HCT116 (cell line): ENCODE measurements at regions not wholly inside any gene's neighbourhood (a gene's known extent, or its start where the extent isn't known, plus 50 kb on each side); places are given as distances from the start of the nearest gene placed in this dataset.

Experiments used
- ATAC-seq: fragments of 200-7000 bp; cut with Tn5 transposase; 2 replicates; pipeline ENCODE4 v1.9.1; 2020; ENCODE audit warnings: mild to moderate bottlenecking, moderate library complexity
- BruUV-seq: library from RNA; stranded (reverse); fragments of 400-500 nt; replicated peaks from 2 replicates; lab custom pipeline; 2021; lab: Mats Ljungman, UMichigan
- CTCF ChIA-PET: fragments of 300-600 bp; sonication (Branson Sonifier 250); formaldehyde crosslinking; loops from one replicate; lab custom pipeline; 2021; ENCODE audit warnings: antibody characterized with exemption; lab: Charles Lee
- POLR2A ChIA-PET: fragments of 300-600, 350-600 bp; sonication (Branson Sonifier 250); formaldehyde crosslinking; loops from one replicate; lab custom pipeline; 2021; ENCODE audit warnings: antibody characterized with exemption; lab: Charles Lee
- RAD21 ChIA-PET, 2 experiments: fragments of 300-600 bp; sonication (Branson Sonifier 250); formaldehyde crosslinking; loops; one replicate each; lab custom pipeline; 2023; ENCODE audit warnings: low total read pairs in 2 of 2; ENCODE audit not compliant: uncharacterized antibody in 2 of 2, unreplicated experiment in 2 of 2, low non-redundant PET in 1 of 2; lab: Charles Lee
- DNase-seq: peaks from one replicate; pipeline ENCODE4 v3.0.0-alpha.2; 2010; ENCODE audit warnings: low read depth, low spot score
- H2AFZ ChIP-seq: fragments of 200-600 bp; shearing (Covaris generic), sonication (generic); 2 replicates; pipeline ENCODE4 v1.6.1; 2017; ENCODE audit warnings: low read depth, mixed run types, mixed read lengths, antibody characterized with exemption, low read length; ENCODE audit not compliant: poor library complexity, severe bottlenecking
- H3K27ac ChIP-seq: 2 replicates; pipeline ENCODE4 v1.5.1; 2012; ENCODE audit warnings: low read depth, low read length
- H3K27me3 ChIP-seq: fragments of 200-600 bp; sonication (generic); 2 replicates; pipeline ENCODE4 v1.6.1; 2016; ENCODE audit warnings: mixed run types, low read length, mixed read lengths; ENCODE audit not compliant: insufficient read depth
- H3K36me3 ChIP-seq, 2 experiments: fragments of 200-500 bp in 1 of 2; fragments of 200-600 bp in 1 of 2; sonication (Bioruptor generic) in 1 of 2; sonication (generic) in 1 of 2; 2 replicates each; pipeline versions ENCODE4 v1.5.1 to v1.6.1; 2014 to 2016; ENCODE audit warnings: low read length in 2 of 2, inconsistent platforms in 1 of 2, mixed read lengths in 1 of 2, mixed run types in 1 of 2; ENCODE audit not compliant: insufficient read depth in 2 of 2, control insufficient read depth in 1 of 2
- H3K4me1 ChIP-seq, 2 experiments: fragments of 200-600 bp in 1 of 2; sonication (generic) in 1 of 2; 2 replicates each; pipeline versions ENCODE4 v1.5.1 to v1.6.1; 2012 to 2017; ENCODE audit warnings: low read length in 2 of 2, inconsistent platforms in 1 of 2, mild to moderate bottlenecking in 1 of 2, mixed read lengths in 1 of 2, mixed run types in 1 of 2, moderate library complexity in 1 of 2; ENCODE audit not compliant: insufficient read depth in 2 of 2, control insufficient read depth in 1 of 2
- H3K4me2 ChIP-seq: fragments of 200-600 bp; sonication (generic); 2 replicates; pipeline ENCODE4 v1.6.1; 2017; ENCODE audit warnings: mixed run types, low read length, mixed read lengths
- H3K4me3 ChIP-seq, 2 experiments: fragments of 200-600 bp in 1 of 2; sonication (generic) in 1 of 2; replicated peaks in 1 of 2; 2 replicates each; pipeline ENCODE4 v1.5.1; 2011 to 2016; ENCODE audit warnings: low read length in 2 of 2, control low read depth in 1 of 2, low read depth in 1 of 2, mild to moderate bottlenecking in 1 of 2, mixed read lengths in 1 of 2, mixed run types in 1 of 2
- H3K79me2 ChIP-seq: fragments of 200-600 bp; sonication (generic); 2 replicates; pipeline ENCODE4 v1.6.1; 2017; ENCODE audit warnings: mild to moderate bottlenecking, mixed run types, low read length, moderate library complexity, mixed read lengths; ENCODE audit not compliant: insufficient read depth
- H3K9ac ChIP-seq: fragments of 200-600 bp; sonication (generic); 2 replicates; pipeline ENCODE4 v1.6.1; 2016; ENCODE audit warnings: low read length, mixed read lengths
- H3K9me2 ChIP-seq: fragments of 200-600 bp; sonication (generic), shearing (Covaris generic); 2 replicates; pipeline ENCODE4 v1.6.1; 2017; ENCODE audit warnings: mixed run types, mild to moderate bottlenecking, moderate library complexity; ENCODE audit not compliant: insufficient read depth
- H3K9me3 ChIP-seq, 2 experiments: fragments of 200-500 bp in 1 of 2; fragments of 200-600 bp in 1 of 2; sonication (Bioruptor generic) in 1 of 2; sonication (generic) in 1 of 2; 2 replicates each; pipeline ENCODE4 v1.6.1; 2014 to 2017; ENCODE audit warnings: low read length in 2 of 2, mixed read lengths in 2 of 2, inconsistent platforms in 1 of 2, low read depth in 1 of 2, mild to moderate bottlenecking in 1 of 2, mixed run types in 1 of 2, moderate library complexity in 1 of 2; ENCODE audit not compliant: control insufficient read depth in 1 of 2, insufficient read depth in 1 of 2
- H4K20me1 ChIP-seq: fragments of 200-600 bp; sonication (generic), shearing (Covaris generic); 2 replicates; pipeline ENCODE4 v1.6.1; 2017; ENCODE audit warnings: mixed run types, mild to moderate bottlenecking, moderate library complexity; ENCODE audit not compliant: insufficient read depth
- EGR1 ChIP-seq: IDR thresholded peaks from 2 replicates; pipeline ENCODE4 v1.6.1; 2012; ENCODE audit warnings: low read depth
- ELF1 ChIP-seq: IDR thresholded peaks from 2 replicates; pipeline ENCODE4 v1.6.1; 2012; ENCODE audit warnings: low read depth, borderline replicate concordance
- FOSL1 ChIP-seq: IDR thresholded peaks from 2 replicates; pipeline ENCODE4 v1.6.1; 2012; ENCODE audit warnings: low read depth
- JUND ChIP-seq: IDR thresholded peaks from 2 replicates; pipeline ENCODE4 v1.6.1; 2012
- POLR2A ChIP-seq: IDR thresholded peaks from 2 replicates; pipeline ENCODE4 v1.7.0; 2011; ENCODE audit warnings: borderline replicate concordance; ENCODE audit not compliant: insufficient read depth, insufficient read length; ENCODE audit errors: extremely low read depth
- POLR2AphosphoS5 ChIP-seq: IDR thresholded peaks from 2 replicates; pipeline ENCODE4 v1.6.1; 2011; ENCODE audit warnings: mild to moderate bottlenecking, low read depth, low read length, moderate library complexity
- RAD21 ChIP-seq: IDR thresholded peaks from 2 replicates; pipeline ENCODE4 v1.6.1; 2012; ENCODE audit warnings: low read depth, mild to moderate bottlenecking
- REST ChIP-seq: IDR thresholded peaks from 2 replicates; pipeline ENCODE4 v1.6.1; 2012; ENCODE audit warnings: low read depth
- SIN3A ChIP-seq: IDR thresholded peaks from 2 replicates; pipeline ENCODE4 v1.6.1; 2012; ENCODE audit warnings: low read depth
- SP1 ChIP-seq: IDR thresholded peaks from 2 replicates; pipeline ENCODE4 v1.6.1; 2012; ENCODE audit warnings: low read depth
- TCF7L2 ChIP-seq: IDR thresholded peaks from 2 replicates; pipeline ENCODE4 v1.7.0; 2011; ENCODE audit warnings: borderline replicate concordance, inconsistent platforms; ENCODE audit not compliant: insufficient read depth, insufficient read length; ENCODE audit errors: extremely low read depth
- YY1 ChIP-seq: IDR thresholded peaks from 2 replicates; pipeline ENCODE4 v1.6.1; 2011; ENCODE audit warnings: low read length, low read depth, moderate library complexity, mild to moderate bottlenecking; ENCODE audit not compliant: insufficient replicate concordance; ENCODE audit errors: extremely low read depth
- ZBTB33 ChIP-seq: IDR thresholded peaks from 2 replicates; pipeline ENCODE4 v1.6.1; 2011; ENCODE audit warnings: mild to moderate bottlenecking, low read length, moderate library complexity; ENCODE audit not compliant: insufficient replicate concordance; ENCODE audit errors: extremely low read depth
- intact Hi-C: fragments of 100-400 bp; cut with micrococcal nuclease; formaldehyde crosslinking; loops from 2 replicates; pipeline ENCODE4 v1.10.0; 2022
- TF ChIP-seq, protein P1 (sequence below): IDR thresholded peaks from 2 replicates; pipeline ENCODE4 v1.6.1; 2012

DNA sequence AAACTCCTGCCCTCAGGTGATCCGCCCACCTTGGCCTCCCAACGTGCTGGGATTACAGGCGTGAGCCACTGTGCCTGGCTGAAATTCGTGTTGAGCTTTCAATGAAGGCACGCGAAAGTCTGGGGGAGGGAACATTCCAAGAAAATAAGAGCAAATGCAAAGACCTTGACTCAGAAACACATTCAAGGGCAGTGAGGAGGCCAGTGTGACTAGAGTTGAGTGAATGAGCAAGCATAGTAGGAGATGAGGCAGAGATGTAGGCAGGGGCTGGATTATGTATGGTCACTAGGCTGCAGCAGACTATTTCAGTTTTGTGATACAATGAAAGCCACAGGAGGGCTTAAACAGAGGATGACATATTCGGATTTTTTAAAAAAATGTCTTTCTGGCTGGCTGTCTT lies 67.0 kb downstream of the SCN11A start:
- no peaks in the 10 kb centered on the region for H4K20me1 ChIP-seq
- H3K4me3 ChIP-seq = no peak overlapping the region
- RAD21 ChIA-PET = no interaction called here
- no peak overlapping the region for H3K4me2 ChIP-seq
- ATAC-seq (no peak), DNase-seq (no peak)
- H3K36me3 ChIP-seq = no peaks in the 10 kb centered on the region
- TF ChIP-seq FOSL1 = no peak
- no peak for TF ChIP-seq POLR2AphosphoS5
- TF ChIP-seq ZBTB33 = no peak
- TF ChIP-seq, protein P1, sequence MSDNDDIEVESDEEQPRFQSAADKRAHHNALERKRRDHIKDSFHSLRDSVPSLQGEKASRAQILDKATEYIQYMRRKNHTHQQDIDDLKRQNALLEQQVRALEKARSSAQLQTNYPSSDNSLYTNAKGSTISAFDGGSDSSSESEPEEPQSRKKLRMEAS = no peak
- no peak for TF ChIP-seq TCF7L2
- TF ChIP-seq REST = no peak
- no peak for TF ChIP-seq EGR1
- no peak for TF ChIP-seq ELF1
- TF ChIP-seq SP1 = no peak
- no peak for TF ChIP-seq SIN3A
- TF ChIP-seq RAD21 = no peak
- no peak for TF ChIP-seq YY1
- TF ChIP-seq POLR2A = no peak
- TF ChIP-seq JUND = no peak
- no peaks in the 10 kb centered on the region for H3K9me2 ChIP-seq
- intact Hi-C loops = no loop called here
- CTCF ChIA-PET = interaction anchor here (1.0 to 1.6 kb wide), 2 partner anchors 15 to 338 kb away, joined by 3 to 8 read pairs; no protein-coding TSS in a partner anchor
- H3K9me3 ChIP-seq = no peaks in the 10 kb centered on the region
- no peak overlapping the region for H3K9ac ChIP-seq
- POLR2A ChIA-PET = no interaction called here
- H3K79me2 ChIP-seq = no peaks in the 10 kb centered on the region
- no peak overlapping the region for H3K27ac ChIP-seq
- H3K4me1 ChIP-seq = no peaks in the 10 kb centered on the region
- peaks cover 49% of the 10 kb centered on the region for H3K27me3 ChIP-seq
- no peak overlapping the region for H2AFZ ChIP-seq
- no TSS peak for BruUV-seq
